T-helper 1 cell treated with Interleukin-12 subunit alpha and Interleukin-12 subunit beta and Interleukin-4 antibody, amounts not matched to agents 30 μg/mL and 1 μg/mL, for 36 hours (primary cell): ENCODE measurements at regions not wholly inside any gene's neighbourhood (a gene's known extent, or its start where the extent isn't known, plus 50 kb on each side); places are given as distances from the start of the nearest gene placed in this dataset.
"Not testable (repeated sequence)": the region's sequence is repeated elsewhere in the genome, so short reads cannot be mapped to it uniquely, and the experiment has no call there.

ENCODE experiments used
- H3K27ac Mint-ChIP-seq: one replicate; pipeline ENCODE4 v1.8.0; 2021; ENCODE audit warnings: mild to moderate bottlenecking, mixed read lengths
- H3K27me3 Mint-ChIP-seq: one replicate; pipeline ENCODE4 v1.8.0; 2021; ENCODE audit warnings: low read depth, mixed read lengths
- H3K36me3 Mint-ChIP-seq: one replicate; pipeline ENCODE4 v1.8.0; 2021; ENCODE audit warnings: low read depth, mixed read lengths
- H3K4me1 Mint-ChIP-seq: one replicate; pipeline ENCODE4 v1.8.0; 2021; ENCODE audit warnings: low read depth, mixed read lengths
- H3K4me3 Mint-ChIP-seq: one replicate; pipeline ENCODE4 v1.8.0; 2021; ENCODE audit warnings: mild to moderate bottlenecking, moderate library complexity, mixed read lengths
- H3K9me3 Mint-ChIP-seq: one replicate; pipeline ENCODE4 v1.8.0; 2021; ENCODE audit warnings: mixed read lengths

GRCh38 chr3:10651506-10651905, 146.1 kb upstream of the ATP2B2 start:
- Mint-ChIP-seq H3K4me3 (no peak overlapping the region), H3K27ac (no peak overlapping the region), H3K27me3 (peaks cover 12% of the 10 kb centered on the region), H3K36me3 (no peaks in the 10 kb centered on the region), H3K4me1 (no peaks in the 10 kb centered on the region), H3K9me3 (no peaks in the 10 kb centered on the region)

GRCh38 chr3:10653241-10653640, 147.9 kb upstream of the ATP2B2 start:
- no peaks in the 10 kb centered on the region for H3K36me3 Mint-ChIP-seq
- H3K4me1 Mint-ChIP-seq, result no peaks in the 10 kb centered on the region
- H3K4me3 Mint-ChIP-seq, result no peak overlapping the region
- no peak overlapping the region for H3K27ac Mint-ChIP-seq
- no peaks in the 10 kb centered on the region for H3K9me3 Mint-ChIP-seq
- peaks cover 18% of the 10 kb centered on the region for H3K27me3 Mint-ChIP-seq

GRCh38 chr3:10653866-10654611, 148.7 kb upstream of the ATP2B2 start:
- Mint-ChIP-seq H3K4me1 (no peaks in the 10 kb centered on the region), H3K27ac (no peak overlapping the region), H3K36me3 (no peaks in the 10 kb centered on the region), H3K4me3 (no peak overlapping the region), H3K27me3 (peaks cover 23% of the 10 kb centered on the region), H3K9me3 (no peaks in the 10 kb centered on the region)

- Mint-ChIP-seq H3K9me3 (no peaks in the 10 kb centered on the region), H3K36me3 (no peaks in the 10 kb centered on the region), H3K27me3 (peaks cover 29% of the 10 kb centered on the region), H3K4me3 (no peak overlapping the region), H3K27ac (no peak overlapping the region), H3K4me1 (no peaks in the 10 kb centered on the region)
Observed at GRCh38 chr3:10655105-10655504, 149.7 kb upstream of the ATP2B2 start.

- not testable (repeated sequence) for H3K4me1 Mint-ChIP-seq, H3K36me3 Mint-ChIP-seq, H3K4me3 Mint-ChIP-seq, H3K9me3 Mint-ChIP-seq, H3K27ac Mint-ChIP-seq
- peaks cover 39% of the 10 kb centered on the region for H3K27me3 Mint-ChIP-seq
Observed at GRCh38 chr3:10657339-10657738, 152.0 kb upstream of the ATP2B2 start.

- no peaks in the 10 kb centered on the region for H3K36me3 Mint-ChIP-seq
- no peaks in the 10 kb centered on the region for H3K4me1 Mint-ChIP-seq
- H3K9me3 Mint-ChIP-seq, result no peaks in the 10 kb centered on the region
- peaks cover 5% of the 10 kb centered on the region for H3K27me3 Mint-ChIP-seq
- H3K4me3 Mint-ChIP-seq, result no peak overlapping the region
- no peak overlapping the region for H3K27ac Mint-ChIP-seq
Observed at GRCh38 chr3:10665592-10665991, 150.4 kb upstream of the SLC6A11 start.

GRCh38 chr3:10666621-10667020, 149.4 kb upstream of the SLC6A11 start:
- Mint-ChIP-seq H3K27me3 (no peaks in the 10 kb centered on the region), H3K9me3 (no peaks in the 10 kb centered on the region), H3K4me1 (no peaks in the 10 kb centered on the region), H3K36me3 (no peaks in the 10 kb centered on the region), H3K27ac (no peak overlapping the region), H3K4me3 (no peak overlapping the region)

GRCh38 chr3:10667269-10667668, 148.8 kb upstream of the SLC6A11 start:
- no peaks in the 10 kb centered on the region for H3K9me3 Mint-ChIP-seq
- no peaks in the 10 kb centered on the region for H3K36me3 Mint-ChIP-seq
- H3K27ac Mint-ChIP-seq, result no peak overlapping the region
- no peak overlapping the region for H3K4me3 Mint-ChIP-seq
- H3K27me3 Mint-ChIP-seq, result no peaks in the 10 kb centered on the region
- no peaks in the 10 kb centered on the region for H3K4me1 Mint-ChIP-seq

- Mint-ChIP-seq H3K4me3 (no peak overlapping the region), H3K27ac (no peak overlapping the region), H3K27me3 (no peaks in the 10 kb centered on the region), H3K9me3 (no peaks in the 10 kb centered on the region), H3K36me3 (no peaks in the 10 kb centered on the region), H3K4me1 (no peaks in the 10 kb centered on the region)
Observed at GRCh38 chr3:10667901-10668476, 148.0 kb upstream of the SLC6A11 start.

GRCh38 chr3:10669490-10670048, 146.5 kb upstream of the SLC6A11 start:
- Mint-ChIP-seq H3K36me3 (no peaks in the 10 kb centered on the region), H3K27ac (no peak overlapping the region), H3K4me3 (no peak overlapping the region), H3K9me3 (no peaks in the 10 kb centered on the region), H3K27me3 (no peaks in the 10 kb centered on the region), H3K4me1 (no peaks in the 10 kb centered on the region)

GRCh38 chr3:10672422-10672821, 143.6 kb upstream of the SLC6A11 start:
- no peak overlapping the region for H3K27ac Mint-ChIP-seq
- H3K36me3 Mint-ChIP-seq, result no peaks in the 10 kb centered on the region
- H3K4me1 Mint-ChIP-seq, result no peaks in the 10 kb centered on the region
- peaks cover 9% of the 10 kb centered on the region for H3K27me3 Mint-ChIP-seq
- no peaks in the 10 kb centered on the region for H3K9me3 Mint-ChIP-seq
- H3K4me3 Mint-ChIP-seq, result no peak overlapping the region

- peaks cover 9% of the 10 kb centered on the region for H3K27me3 Mint-ChIP-seq
- no peaks in the 10 kb centered on the region for H3K9me3 Mint-ChIP-seq
- no peak overlapping the region for H3K4me3 Mint-ChIP-seq
- no peaks in the 10 kb centered on the region for H3K4me1 Mint-ChIP-seq
- H3K36me3 Mint-ChIP-seq, result no peaks in the 10 kb centered on the region
- H3K27ac Mint-ChIP-seq, result no peak overlapping the region
Observed at GRCh38 chr3:10674578-10674977, 141.4 kb upstream of the SLC6A11 start.

- no peaks in the 10 kb centered on the region for H3K36me3 Mint-ChIP-seq
- no peak overlapping the region for H3K4me3 Mint-ChIP-seq
- H3K4me1 Mint-ChIP-seq, result no peaks in the 10 kb centered on the region
Observed at GRCh38 chr3:10676905-10677304, 139.1 kb upstream of the SLC6A11 start.

GRCh38 chr3:10678796-10679376, 137.1 kb upstream of the SLC6A11 start:
- H3K36me3 Mint-ChIP-seq, result no peaks in the 10 kb centered on the region
- H3K9me3 Mint-ChIP-seq, result no peaks in the 10 kb centered on the region
- no peak overlapping the region for H3K4me3 Mint-ChIP-seq
- no peaks in the 10 kb centered on the region for H3K4me1 Mint-ChIP-seq
- peaks cover 9% of the 10 kb centered on the region for H3K27me3 Mint-ChIP-seq
- H3K27ac Mint-ChIP-seq, result no peak overlapping the region

More at GRCh38 chr3:10676905-10677304, 139.1 kb upstream of the SLC6A11 start:
- Mint-ChIP-seq H3K27ac (no peak overlapping the region), H3K9me3 (no peaks in the 10 kb centered on the region), H3K27me3 (peaks cover 9% of the 10 kb centered on the region)

- no peaks in the 10 kb centered on the region for H3K36me3 Mint-ChIP-seq
- no peaks in the 10 kb centered on the region for H3K4me1 Mint-ChIP-seq
- H3K27ac Mint-ChIP-seq, result no peak overlapping the region
- no peak overlapping the region for H3K4me3 Mint-ChIP-seq
- H3K9me3 Mint-ChIP-seq, result no peaks in the 10 kb centered on the region
- H3K27me3 Mint-ChIP-seq, result peaks cover 6% of the 10 kb centered on the region
Observed at GRCh38 chr3:10680796-10681195, 135.2 kb upstream of the SLC6A11 start.
